ENCODE measurements at regions not wholly inside any gene's neighbourhood (a gene's known extent, or its start where the extent isn't known, plus 50 kb on each side); places are given as distances from the start of the nearest gene placed in this dataset.

GRCh38 chr13:104196611-104197010 lies 1130.4 kb upstream of the SLC10A2 start:
- DNase-seq (ENCODE audit: low spot score), result no peak

GRCh38 chr13:104181526-104182231 lies 1115.5 kb upstream of the SLC10A2 start:
- no peak for DNase-seq (ENCODE audit: low spot score)

GRCh38 chr13:104170980-104171555 lies 1104.9 kb upstream of the SLC10A2 start:
- DNase-seq (ENCODE audit: low spot score), result no peak

GRCh38 chr13:104163866-104164630 lies 1097.8 kb upstream of the SLC10A2 start:
- no peak for DNase-seq (ENCODE audit: low spot score)

- DNase-seq (ENCODE audit: low spot score), result no peak
These were observed 1094.3 kb upstream of the SLC10A2 start for GRCh38 chr13:104160536-104160935.

GRCh38 chr13:104143760-104144416 lies 1077.7 kb upstream of the SLC10A2 start:
- peak; percentile 6 for DNase-seq (ENCODE audit: low spot score)

GRCh38 chr13:104140552-104140951 lies 1074.3 kb upstream of the SLC10A2 start:
- DNase-seq (ENCODE audit: low spot score), result peak; percentile 6

GRCh38 chr13:104137416-104137815 lies 1071.2 kb upstream of the SLC10A2 start:
- DNase-seq (ENCODE audit: low spot score), result no peak

GRCh38 chr13:104132849-104133248 lies 1066.6 kb upstream of the SLC10A2 start:
- DNase-seq (ENCODE audit: low spot score), result no peak

- DNase-seq (ENCODE audit: low spot score), result no peak
These were observed 1047.9 kb upstream of the SLC10A2 start for GRCh38 chr13:104114101-104114500.

GRCh38 chr13:104111031-104111430 lies 1044.8 kb upstream of the SLC10A2 start:
- no peak for DNase-seq (ENCODE audit: low spot score)

GRCh38 chr13:104106705-104107393 lies 1040.6 kb upstream of the SLC10A2 start:
- DNase-seq (ENCODE audit: low spot score), result peak; percentile 97

- peak; percentile 72 for DNase-seq (ENCODE audit: low spot score)
These were observed 1039.5 kb upstream of the SLC10A2 start for GRCh38 chr13:104105418-104106355.

- DNase-seq (ENCODE audit: low spot score), result no peak
These were observed 1033.5 kb upstream of the SLC10A2 start for GRCh38 chr13:104099750-104100149.

GRCh38 chr13:104098421-104098820 lies 1032.2 kb upstream of the SLC10A2 start:
- DNase-seq (ENCODE audit: low spot score), result peak; percentile 81

GRCh38 chr13:104086759-104087158 lies 1020.5 kb upstream of the SLC10A2 start:
- DNase-seq (ENCODE audit: low spot score), result no peak

- DNase-seq (ENCODE audit: low spot score), result no peak
These were observed 1020.0 kb upstream of the SLC10A2 start for GRCh38 chr13:104086210-104086609.

GRCh38 chr13:104085611-104086010 lies 1019.4 kb upstream of the SLC10A2 start:
- no peak for DNase-seq (ENCODE audit: low spot score)

- DNase-seq (ENCODE audit: low spot score), result no peak
These were observed 1008.1 kb upstream of the SLC10A2 start for GRCh38 chr13:104074326-104074725.

- DNase-seq (ENCODE audit: low spot score), result no peak
These were observed 1005.6 kb upstream of the SLC10A2 start for GRCh38 chr13:104071806-104072205.

- DNase-seq (ENCODE audit: low spot score), result no peak
These were observed 999.1 kb upstream of the SLC10A2 start for GRCh38 chr13:104065328-104065727.

Data from kidney tubule cell (primary cell).